Nephron (organoid): ENCODE measurements at regions not wholly inside any gene's neighbourhood (a gene's known extent, or its start where the extent isn't known, plus 50 kb on each side); places are given as distances from the start of the nearest gene placed in this dataset.

Experiments
- H3K27ac Mint-ChIP-seq, 3 experiments: 2 replicates each; pipeline ENCODE4 v1.8.0; 2020; ENCODE audit warnings: mixed read lengths in 3 of 3, mild to moderate bottlenecking in 2 of 3, moderate library complexity in 1 of 3
- H3K27me3 Mint-ChIP-seq: 2 replicates; pipeline ENCODE4 v1.8.0; 2021; ENCODE audit warnings: low read depth, mild to moderate bottlenecking, moderate library complexity, mixed read lengths
- H3K36me3 Mint-ChIP-seq: 2 replicates; pipeline ENCODE4 v1.8.0; 2020; ENCODE audit warnings: low read depth, mixed read lengths
- H3K4me1 Mint-ChIP-seq: 2 replicates; pipeline ENCODE4 v1.8.0; 2020; ENCODE audit warnings: mixed read lengths
- H3K4me3 Mint-ChIP-seq, 3 experiments: 2 replicates each; pipeline ENCODE4 v1.8.0; 2020; ENCODE audit warnings: mild to moderate bottlenecking in 3 of 3, mixed read lengths in 3 of 3, moderate library complexity in 2 of 3
- H3K9me3 Mint-ChIP-seq: 2 replicates; pipeline ENCODE4 v1.8.0; 2020; ENCODE audit warnings: mixed read lengths
- CTCF ChIP-seq, 3 experiments: fragments of 200-600 bp; sonication (generic); IDR thresholded peaks; one replicate each; pipeline ENCODE4 v1.5.0; 2021; ENCODE audit warnings: antibody characterized with exemption in 3 of 3; ENCODE audit not compliant: unreplicated experiment in 3 of 3

- Mint-ChIP-seq H3K27ac (no peak overlapping the region), H3K9me3 (no peaks in the 10 kb centered on the region), H3K27me3 (peaks cover 3% of the 10 kb centered on the region), H3K4me1 (peaks cover 30% of the 10 kb centered on the region), H3K36me3 (no peaks in the 10 kb centered on the region), H3K4me3 (no peak overlapping the region)
- TF ChIP-seq CTCF (IDR thresholded peaks at IDR 0.05; ENCODE audit: unreplicated experiment in 3 of 3), result no peak
These were observed 97.3 kb upstream of the PIEZO2 start for GRCh38 chr18:11246495-11247300.

GRCh38 chr18:11245879-11246278 is 96.5 kb upstream of the PIEZO2 start:
- Mint-ChIP-seq H3K36me3 (no peaks in the 10 kb centered on the region), H3K27me3 (no peaks in the 10 kb centered on the region), H3K4me3 (no peak overlapping the region), H3K9me3 (no peaks in the 10 kb centered on the region), H3K4me1 (peaks cover 22% of the 10 kb centered on the region), H3K27ac (no peak overlapping the region)
- TF ChIP-seq CTCF (IDR thresholded peaks at IDR 0.05; ENCODE audit: unreplicated experiment in 3 of 3), result no peak

GRCh38 chr18:11237484-11237883 is 88.1 kb upstream of the PIEZO2 start:
- Mint-ChIP-seq H3K4me1 (no peaks in the 10 kb centered on the region), H3K9me3 (peaks cover 8% of the 10 kb centered on the region), H3K36me3 (no peaks in the 10 kb centered on the region), H3K27me3 (no peaks in the 10 kb centered on the region), H3K4me3 (no peak overlapping the region), H3K27ac (no peak overlapping the region)
- no peak for TF ChIP-seq CTCF (IDR thresholded peaks at IDR 0.05; ENCODE audit: unreplicated experiment in 3 of 3)

GRCh38 chr18:11237066-11237465 is 87.7 kb upstream of the PIEZO2 start:
- Mint-ChIP-seq H3K27ac (no peak overlapping the region), H3K4me1 (no peaks in the 10 kb centered on the region), H3K27me3 (no peaks in the 10 kb centered on the region), H3K36me3 (no peaks in the 10 kb centered on the region), H3K9me3 (peaks cover 8% of the 10 kb centered on the region), H3K4me3 (no peak overlapping the region)
- TF ChIP-seq CTCF (IDR thresholded peaks at IDR 0.05; ENCODE audit: unreplicated experiment in 3 of 3), result no peak

- Mint-ChIP-seq H3K27ac (no peak overlapping the region), H3K9me3 (no peaks in the 10 kb centered on the region), H3K4me1 (no peaks in the 10 kb centered on the region), H3K27me3 (no peaks in the 10 kb centered on the region), H3K36me3 (no peaks in the 10 kb centered on the region), H3K4me3 (no peak overlapping the region)
- TF ChIP-seq CTCF (IDR thresholded peaks at IDR 0.05; ENCODE audit: unreplicated experiment in 3 of 3), result no peak
These were observed 74.8 kb upstream of the PIEZO2 start for GRCh38 chr18:11224153-11224552.

- Mint-ChIP-seq H3K27ac (no peak overlapping the region), H3K4me1 (peaks cover 14% of the 10 kb centered on the region), H3K27me3 (no peaks in the 10 kb centered on the region), H3K9me3 (no peaks in the 10 kb centered on the region), H3K36me3 (no peaks in the 10 kb centered on the region), H3K4me3 (no peak overlapping the region)
- TF ChIP-seq CTCF (IDR thresholded peaks at IDR 0.05; ENCODE audit: unreplicated experiment in 3 of 3), result no peak
These were observed 70.2 kb upstream of the PIEZO2 start for GRCh38 chr18:11219571-11219970.
